Lung (tissue), 11 donors: ENCODE measurements at regions not wholly inside any gene's neighbourhood (a gene's known extent, or its start where the extent isn't known, plus 50 kb on each side); places are given as distances from the start of the nearest gene placed in this dataset.

Source experiments
- ATAC-seq: fragments of 200-7000 bp; cut with Tn5 transposase; one replicate; pipeline ENCODE4 v1.9.1; 2020; ENCODE audit warnings: moderate number of reproducible peaks; ENCODE audit not compliant: insufficient read depth, low FRiP score
- DNase-seq, 3 donors: peaks; one replicate each; pipeline ENCODE4 v3.0.0-alpha.2; 2013 to 2017
- H3K27ac ChIP-seq, 2 donors: one replicate each; pipeline ENCODE4 v1.5.1; 2013; ENCODE audit warnings: mild to moderate bottlenecking in 2 of 2, moderate library complexity in 2 of 2, control low read depth in 1 of 2, inconsistent platforms in 1 of 2, low read depth in 1 of 2, low read length in 1 of 2
- H3K27me3 ChIP-seq, 3 donors: one replicate each; pipeline ENCODE4 v1.5.1; 2013; ENCODE audit warnings: low read length in 2 of 3; ENCODE audit not compliant: control insufficient read depth in 3 of 3, insufficient read depth in 3 of 3
- H3K36me3 ChIP-seq, 4 donors: one replicate each; pipeline ENCODE4 v1.5.1; 2013; ENCODE audit warnings: low read length in 4 of 4, mild to moderate bottlenecking in 1 of 4, moderate library complexity in 1 of 4; ENCODE audit not compliant: control insufficient read depth in 4 of 4, insufficient read depth in 4 of 4
- H3K4me1 ChIP-seq, 5 donors: one replicate each; pipeline ENCODE4 v1.5.1; 2013; ENCODE audit warnings: low read length in 5 of 5, mild to moderate bottlenecking in 2 of 5, moderate library complexity in 1 of 5; ENCODE audit not compliant: control insufficient read depth in 5 of 5, insufficient read depth in 5 of 5
- H3K4me3 ChIP-seq: one replicate; pipeline ENCODE4 v1.5.1; 2013; ENCODE audit warnings: mild to moderate bottlenecking, control low read depth, moderate library complexity
- H3K9ac ChIP-seq, 2 donors: one replicate each; pipeline ENCODE4 v1.5.1; 2013; ENCODE audit warnings: low read length in 2 of 2, control low read depth in 1 of 2; ENCODE audit not compliant: insufficient read depth in 1 of 2
- H3K9me3 ChIP-seq, 4 donors: one replicate each; pipeline ENCODE4 v1.5.1; 2013; ENCODE audit warnings: low read length in 3 of 4, mild to moderate bottlenecking in 1 of 4, moderate library complexity in 1 of 4; ENCODE audit not compliant: control insufficient read depth in 4 of 4, insufficient read depth in 3 of 4
- CTCF ChIP-seq: IDR thresholded peaks from 2 replicates; pipeline ENCODE4 v1.5.1; 2012; ENCODE audit warnings: mild to moderate bottlenecking; ENCODE audit errors: control extremely low read depth, extremely low read depth
- WGBS, 2 donors: extraction: QIAGEN DNeasy Blood & Tissue Kit; methylation state at CpG; one replicate each; pipeline ENCODE4 v1.1.7; 2013; 5-methylcytosine and 5-hydroxymethylcytosine counted together
- donor health status: control.
- donor health status: control.
- donor health status: Bipolar disorder and iron deficiency.
- donor health status: healthy.
- donor health status: DM: yes; HTN: yes; CAD: no.

DNA sequence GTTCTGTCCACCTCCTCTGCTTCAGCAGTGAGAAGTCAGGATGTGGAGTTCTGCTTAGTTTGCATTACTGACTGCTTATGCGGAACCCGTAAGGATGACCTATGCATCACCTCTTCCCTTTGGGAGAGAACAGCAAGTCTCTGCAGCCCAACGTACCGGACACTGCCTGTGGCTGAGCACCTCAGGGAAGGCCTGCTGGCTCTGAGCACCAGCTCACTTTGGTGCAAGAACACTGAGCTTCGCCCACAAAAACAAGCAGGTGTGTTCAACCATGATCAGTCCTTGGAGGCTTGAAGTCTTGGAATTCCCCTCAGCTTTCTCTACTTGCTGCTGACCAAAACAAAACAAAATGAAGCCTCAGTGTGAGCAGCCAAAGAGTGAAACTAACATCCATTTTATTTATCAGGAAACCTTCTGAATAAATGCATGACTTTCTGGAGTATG is 52.7 kb upstream of the NCK2 start:
- DNase-seq, result no peak
- H3K27ac ChIP-seq, result no peak overlapping the region
- TF ChIP-seq CTCF, result no peak
- H3K4me1 ChIP-seq, result no peaks in the 10 kb centered on the region
- no peak overlapping the region for H3K4me3 ChIP-seq
- ATAC-seq, result no peak
- no peaks in the 10 kb centered on the region for H3K9me3 ChIP-seq
- H3K27me3 ChIP-seq, result no peaks in the 10 kb centered on the region
- no peaks in the 10 kb centered on the region for H3K36me3 ChIP-seq
- WGBS, 2 donors, result 86 to 91% methylated on average over 5 of the region's 5 CpGs
- H3K9ac ChIP-seq, result no peak overlapping the region

GRCh38 chr2:105690566-105690965 is 54.1 kb upstream of the NCK2 start:
- Histone ChIP-seq H3K9me3 (no peaks in the 10 kb centered on the region), H3K4me3 (no peak overlapping the region), H3K4me1 (no peaks in the 10 kb centered on the region), H3K27me3 (no peaks in the 10 kb centered on the region), H3K36me3 (no peaks in the 10 kb centered on the region), H3K27ac (no peak overlapping the region), H3K9ac (no peak overlapping the region)
- DNase-seq, result no peak
- TF ChIP-seq CTCF, result no peak
- ATAC-seq, result no peak
- WGBS, 2 donors, result 97% methylated on average over 4 of the region's 4 CpGs

DNA sequence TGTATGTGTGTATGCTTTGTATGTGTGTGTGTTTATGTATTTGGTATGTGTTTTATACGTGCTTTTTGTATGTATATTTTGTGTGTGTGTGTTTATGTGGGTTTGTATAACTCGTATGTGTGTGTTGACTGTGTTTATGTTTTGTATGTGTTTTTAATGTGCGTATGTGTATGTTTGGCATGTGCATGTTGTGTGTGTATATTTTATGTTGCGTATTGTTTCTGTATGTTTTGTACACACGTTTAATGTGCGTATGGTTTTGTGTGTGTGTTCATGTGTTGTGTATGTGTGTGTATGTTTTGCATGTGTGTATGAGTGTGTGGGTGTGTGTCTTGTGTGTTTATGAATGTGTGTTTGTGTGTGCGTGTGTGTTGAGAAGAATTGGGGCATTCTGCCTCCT is 55.2 kb upstream of the NCK2 start:
- Histone ChIP-seq H3K36me3 (no peaks in the 10 kb centered on the region), H3K27me3 (no peaks in the 10 kb centered on the region), H3K9me3 (no peaks in the 10 kb centered on the region), H3K27ac (no peak overlapping the region), H3K4me3 (no peak overlapping the region), H3K9ac (no peak overlapping the region), H3K4me1 (no peaks in the 10 kb centered on the region)
- ATAC-seq, result no peak
- TF ChIP-seq CTCF, result no peak
- WGBS, 2 donors, result 96% methylated on average over 7 of the region's 7 CpGs
- DNase-seq, result no peak

- Histone ChIP-seq H3K36me3 (no peaks in the 10 kb centered on the region), H3K9me3 (no peaks in the 10 kb centered on the region), H3K27me3 (no peaks in the 10 kb centered on the region), H3K4me1 (no peaks in the 10 kb centered on the region), H3K27ac (no peak overlapping the region), H3K4me3 (no peak overlapping the region), H3K9ac (no peak overlapping the region)
- WGBS, 2 donors, result 92 to 95% methylated on average over 13 of the region's 13 CpGs
- ATAC-seq (no peak), DNase-seq (no peak)
- no peak for TF ChIP-seq CTCF
Observed at GRCh38 chr2:105688946-105689345, 55.8 kb upstream of the NCK2 start.
